H1 (cell line): ENCODE measurements at regions not wholly inside any gene's neighbourhood (a gene's known extent, or its start where the extent isn't known, plus 50 kb on each side); places are given as distances from the start of the nearest gene placed in this dataset.

ENCODE experiments used
- CTCF ChIA-PET: fragments of 300-600 bp; sonication (Branson Sonifier 250); formaldehyde crosslinking; loops from one replicate; lab custom pipeline; 2021; ENCODE audit not compliant: partially characterized antibody; lab: Charles Lee
- POLR2A ChIA-PET: fragments of 300-600 bp; sonication (Branson Sonifier 250); formaldehyde crosslinking; loops from one replicate; lab custom pipeline; 2021; ENCODE audit warnings: inconsistent platforms; ENCODE audit not compliant: partially characterized antibody; lab: Charles Lee
- DNase-seq, 2 experiments: peaks; one replicate each; pipeline versions ENCODE4 v3.0.0 to v3.0.0-alpha.2; 2010 to 2022; ENCODE audit warnings: low spot score in 2 of 2, low read depth in 1 of 2, mixed read lengths in 1 of 2
- FAIRE-seq: peaks from 2 replicates; lab custom pipeline; 2011; peaks lifted over from hg19 to GRCh38; lab: Jason Lieb, UNC
- H2AFZ ChIP-seq: 2 replicates; pipeline ENCODE4 v1.8.1; 2012; ENCODE audit warnings: low read length, inconsistent platforms
- H2AK5ac ChIP-seq: 2 replicates; pipeline ENCODE4 v1.6.1; 2013; ENCODE audit warnings: low read depth, low read length
- H2BK120ac ChIP-seq: replicated peaks from 2 replicates; pipeline ENCODE3; 2013; ENCODE audit warnings: low read depth, low read length, inconsistent platforms
- H2BK12ac ChIP-seq: 2 replicates; pipeline ENCODE4 v1.6.1; 2013; ENCODE audit warnings: low read depth, low read length
- H2BK15ac ChIP-seq: 2 replicates; pipeline ENCODE4 v1.6.1; 2013; ENCODE audit warnings: low read length
- H2BK20ac ChIP-seq: 2 replicates; pipeline ENCODE4 v1.6.1; 2013; ENCODE audit warnings: low read length
- H2BK5ac ChIP-seq: 2 replicates; pipeline ENCODE4 v1.6.1; 2013; ENCODE audit warnings: low read depth, low read length
- H3K14ac ChIP-seq: 2 replicates; pipeline ENCODE4 v1.6.1; 2013; ENCODE audit warnings: inconsistent platforms; ENCODE audit not compliant: insufficient read length
- H3K18ac ChIP-seq: 2 replicates; pipeline ENCODE4 v1.6.1; 2013; ENCODE audit warnings: low read length; ENCODE audit errors: extremely low read depth
- H3K23ac ChIP-seq: 2 replicates; pipeline ENCODE4 v1.6.1; 2013; ENCODE audit warnings: inconsistent platforms; ENCODE audit not compliant: insufficient read length
- H3K23me2 ChIP-seq: 2 replicates; pipeline ENCODE4 v1.6.1; 2013; ENCODE audit warnings: low read depth, low read length
- H3K27ac ChIP-seq: 2 replicates; pipeline ENCODE4 v1.6.1; 2011; ENCODE audit warnings: low read depth, low read length, inconsistent platforms
- H3K27me3 ChIP-seq, 4 experiments: replicated peaks in 1 of 4; 1 replicate in 1 of 4; 2 replicates in 3 of 4; pipeline versions ENCODE4 v1.6.1 to v1.8.1; 2011 to 2013; ENCODE audit warnings: low read length in 3 of 4, mild to moderate bottlenecking in 3 of 4, inconsistent platforms in 2 of 4, mixed read lengths in 2 of 4, moderate library complexity in 1 of 4; ENCODE audit not compliant: control insufficient read depth in 3 of 4, insufficient read depth in 3 of 4; ENCODE audit errors: extremely low read depth in 1 of 4
- H3K36me3 ChIP-seq, 4 experiments: 2 replicates each; pipeline versions ENCODE4 v1.6.1 to v1.8.1; 2011 to 2013; ENCODE audit warnings: mild to moderate bottlenecking in 4 of 4, low read length in 3 of 4, moderate library complexity in 2 of 4, control low read depth in 1 of 4, inconsistent platforms in 1 of 4; ENCODE audit not compliant: insufficient read depth in 4 of 4, control insufficient read depth in 2 of 4
- H3K4ac ChIP-seq: replicated peaks from 2 replicates; pipeline ENCODE3; 2013; ENCODE audit warnings: low read length, low read depth, mixed read lengths, inconsistent platforms; ENCODE audit not compliant: insufficient read length
- H3K4me1 ChIP-seq, 4 experiments: replicated peaks in 1 of 4; 1 replicate in 1 of 4; 2 replicates in 3 of 4; pipeline versions ENCODE4 v1.6.1 to v1.8.1; 2011 to 2013; ENCODE audit warnings: low read length in 3 of 4, inconsistent platforms in 2 of 4, mixed read lengths in 1 of 4; ENCODE audit not compliant: insufficient read depth in 4 of 4, control insufficient read depth in 3 of 4
- H3K4me2 ChIP-seq, 2 experiments: 2 replicates each; pipeline versions ENCODE4 v1.6.1 to v1.8.1; 2011 to 2013; ENCODE audit warnings: low read depth in 2 of 2, low read length in 2 of 2, control low read depth in 1 of 2, inconsistent platforms in 1 of 2, mild to moderate bottlenecking in 1 of 2; ENCODE audit not compliant: insufficient read depth in 1 of 2
- H3K4me3 ChIP-seq, 4 experiments: fragments of 200-600, 300-600 bp in 1 of 4; sonication (generic), shearing (Covaris generic), sonication (Bioruptor Twin) in 1 of 4; 2 replicates each; pipeline versions ENCODE4 v1.5.1 to v1.8.1; 2011 to 2016; ENCODE audit warnings: low read length in 4 of 4, low read depth in 3 of 4, control low read depth in 2 of 4, inconsistent platforms in 2 of 4, mild to moderate bottlenecking in 2 of 4, mixed read lengths in 1 of 4, moderate library complexity in 1 of 4; ENCODE audit not compliant: insufficient read depth in 2 of 4; ENCODE audit errors: extremely low read depth in 1 of 4
- H3K56ac ChIP-seq: replicated peaks from 2 replicates; pipeline ENCODE3; 2013; ENCODE audit warnings: low read depth, mild to moderate bottlenecking, mixed read lengths, low read length, inconsistent platforms; ENCODE audit not compliant: insufficient read length
- H3K79me1 ChIP-seq: 2 replicates; pipeline ENCODE4 v1.6.1; 2013; ENCODE audit warnings: low read depth, low read length, control low read depth
- H3K79me2 ChIP-seq, 2 experiments: 2 replicates each; pipeline versions ENCODE4 v1.6.1 to v1.8.1; 2012 to 2013; ENCODE audit warnings: low read length in 2 of 2, mild to moderate bottlenecking in 2 of 2, inconsistent platforms in 1 of 2; ENCODE audit not compliant: insufficient read depth in 2 of 2, control insufficient read depth in 1 of 2
- H3K9ac ChIP-seq, 4 experiments: replicated peaks in 1 of 4; 1 replicate in 1 of 4; 2 replicates in 3 of 4; pipeline versions ENCODE4 v1.6.1 to v1.8.1; 2011 to 2013; ENCODE audit warnings: low read depth in 3 of 4, low read length in 3 of 4, control low read depth in 2 of 4, mild to moderate bottlenecking in 2 of 4, moderate library complexity in 2 of 4, inconsistent platforms in 1 of 4; ENCODE audit errors: extremely low read depth in 1 of 4
- H3K9me3 ChIP-seq, 2 experiments: 2 replicates each; pipeline versions ENCODE4 v1.6.1 to v1.8.1; 2012 to 2013; ENCODE audit warnings: mild to moderate bottlenecking in 2 of 2, moderate library complexity in 2 of 2, control low read depth in 1 of 2, inconsistent platforms in 1 of 2, low read depth in 1 of 2, low read length in 1 of 2, mixed read lengths in 1 of 2; ENCODE audit not compliant: insufficient read depth in 2 of 2
- H4K20me1 ChIP-seq, 2 experiments: replicated peaks in 1 of 2; 2 replicates each; pipeline versions ENCODE3 to v1.8.1; 2011 to 2013; ENCODE audit warnings: inconsistent platforms in 2 of 2, low read length in 2 of 2, mild to moderate bottlenecking in 1 of 2; ENCODE audit not compliant: insufficient read depth in 2 of 2, control insufficient read depth in 1 of 2
- H4K5ac ChIP-seq: 2 replicates; pipeline ENCODE4 v1.6.1; 2013; ENCODE audit warnings: low read length, low read depth, mixed read lengths, inconsistent platforms; ENCODE audit not compliant: insufficient read length
- H4K8ac ChIP-seq: 2 replicates; pipeline ENCODE4 v1.8.0; 2013; ENCODE audit warnings: mild to moderate bottlenecking, moderate library complexity, low read length, inconsistent platforms; ENCODE audit not compliant: insufficient read depth; ENCODE audit errors: extremely low read depth
- H4K91ac ChIP-seq: replicated peaks from 2 replicates; pipeline ENCODE3; 2013; ENCODE audit warnings: low read length, mixed read lengths, inconsistent platforms; ENCODE audit not compliant: insufficient read length
- CBX8 ChIP-seq: fragments of 300-800, 300-1000 bp; sonication (generic); IDR thresholded peaks from 2 replicates; pipeline ENCODE4 v1.7.1; 2016; ENCODE audit warnings: low read depth, low read length, borderline replicate concordance
- CEBPB ChIP-seq: IDR thresholded peaks from 2 replicates; pipeline ENCODE4 v1.6.1; 2012; ENCODE audit warnings: low read depth, low read length
- KDM4A ChIP-seq: IDR thresholded peaks from one replicate; pipeline ENCODE4 v1.7.1; 2012; ENCODE audit warnings: low read depth, mild to moderate bottlenecking, moderate library complexity, low read length, inconsistent platforms; ENCODE audit not compliant: severe bottlenecking
- MAFK ChIP-seq: IDR thresholded peaks from 2 replicates; pipeline ENCODE4 v1.6.1; 2012; ENCODE audit warnings: low read depth, mild to moderate bottlenecking, improper control_type of control experiment, low read length
- POU5F1 ChIP-seq: IDR thresholded peaks from 2 replicates; pipeline ENCODE4 v1.6.1; 2011; ENCODE audit warnings: low read depth, mild to moderate bottlenecking, low read length, moderate library complexity
- SIRT6 ChIP-seq: IDR thresholded peaks from one replicate; pipeline ENCODE4 v1.7.1; 2012; ENCODE audit warnings: low read length, inconsistent platforms
- SIX5 ChIP-seq: IDR thresholded peaks from 2 replicates; pipeline ENCODE4 v1.6.1; 2011; ENCODE audit warnings: mild to moderate bottlenecking, low read depth, low read length
- SP4 ChIP-seq: IDR thresholded peaks from 2 replicates; pipeline ENCODE4 v1.6.1; 2012; ENCODE audit warnings: low read length, inconsistent platforms
- USF2 ChIP-seq: IDR thresholded peaks from 2 replicates; pipeline ENCODE4 v1.6.1; 2011; ENCODE audit warnings: low read length, improper control_type of control experiment
- WGBS, 2 experiments: shearing (Covaris generic) in 1 of 2; methylation state at CpG; one replicate each; pipeline versions ENCODE4 v1.1.6 to v1.1.7; 2013 to 2015; ENCODE audit warnings: low lambda C conversion rate in 2 of 2, mixed read lengths in 2 of 2, inconsistent platforms in 1 of 2, low coverage in 1 of 2, missing lambda C conversion rate in 1 of 2; ENCODE audit not compliant: insufficient replicate concordance in 2 of 2, insufficient coverage in 1 of 2, insufficient read length in 1 of 2; ENCODE audit errors: extremely low coverage in 1 of 2, missing lambda C conversion rate in 1 of 2; 5-methylcytosine and 5-hydroxymethylcytosine counted together

- WGBS, 2 experiments: 89% methylated on average over 5 of the region's 5 CpGs; no CpG with 5 or more reads in 1 of the 2 experiments
- Histone ChIP-seq H3K23ac (no peak overlapping the region), H3K23me2 (no peaks in the 10 kb centered on the region), H3K4me2 (no peak overlapping the region), H4K20me1 (no peaks in the 10 kb centered on the region), H3K27me3 (0 out of 7 replicates have a peak, but pooled peaks cover 0 to 3% (median 0%) of the 10 kb centered on the region in 4 experiments), H2BK15ac (no peak overlapping the region), H2BK120ac (no peak overlapping the region), H3K79me1 (no peaks in the 10 kb centered on the region), H3K18ac (no peak overlapping the region), H2AFZ (no peak overlapping the region), H4K8ac (no peak overlapping the region), H2AK5ac (no peak overlapping the region), H2BK12ac (no peak overlapping the region), H2BK20ac (no peak overlapping the region), H3K56ac (no peak overlapping the region), H2BK5ac (no peak overlapping the region), H3K9me3 (no peaks in the 10 kb centered on the region), H3K4me3 (no peak overlapping the region), H3K36me3 (no peaks in the 10 kb centered on the region), H3K27ac (no peak overlapping the region), H4K91ac (no peak overlapping the region), H3K9ac (no peak overlapping the region), H3K79me2 (no peaks in the 10 kb centered on the region), H3K4me1 (no peaks in the 10 kb centered on the region), H3K4ac (no peak overlapping the region), H3K14ac (no peak overlapping the region), H4K5ac (no peak overlapping the region)
- DNase-seq (no peak), FAIRE-seq (no peak)
- TF ChIP-seq MAFK: no peak
- TF ChIP-seq POU5F1: no peak
- TF ChIP-seq KDM4A: no peak
- no peak for TF ChIP-seq USF2
- no peak for TF ChIP-seq SP4
- no peak for TF ChIP-seq SIX5
- no peak for TF ChIP-seq CBX8
- TF ChIP-seq CEBPB: no peak
- no peak for TF ChIP-seq SIRT6
- CTCF ChIA-PET: interaction anchor here (0.9 kb wide), 1 partner anchor 34 kb away, joined by 3 read pairs; no protein-coding TSS in a partner anchor
- POLR2A ChIA-PET: no interaction called here
Measured at GRCh38 chr10:78576276-78576675, 492.5 kb upstream of the ZMIZ1 start.
